Glutamatergic neuron (in vitro differentiated cells): ENCODE measurements at regions not wholly inside any gene's neighbourhood (a gene's known extent, or its start where the extent isn't known, plus 50 kb on each side); places are given as distances from the start of the nearest gene placed in this dataset.

ENCODE experiments used
- DNase-seq: peaks from one replicate; pipeline ENCODE4 v3.0.0; 2022
- H3K27ac Mint-ChIP-seq: one replicate; pipeline ENCODE4 v1.8.0; 2020; ENCODE audit warnings: mild to moderate bottlenecking, mixed read lengths, inconsistent platforms; ENCODE audit not compliant: unreplicated experiment
- H3K27me3 Mint-ChIP-seq: one replicate; pipeline ENCODE4 v1.8.0; 2020; ENCODE audit warnings: mild to moderate bottlenecking, moderate library complexity, mixed read lengths, inconsistent platforms; ENCODE audit not compliant: unreplicated experiment
- H3K36me3 Mint-ChIP-seq: one replicate; pipeline ENCODE4 v1.8.0; 2020; ENCODE audit warnings: mild to moderate bottlenecking, mixed read lengths, inconsistent platforms; ENCODE audit not compliant: unreplicated experiment
- H3K4me1 Mint-ChIP-seq: one replicate; pipeline ENCODE4 v1.8.0; 2020; ENCODE audit warnings: mild to moderate bottlenecking, low read depth, mixed read lengths, inconsistent platforms; ENCODE audit not compliant: unreplicated experiment
- H3K4me3 Mint-ChIP-seq: one replicate; pipeline ENCODE4 v1.8.0; 2020; ENCODE audit warnings: mild to moderate bottlenecking, mixed read lengths, inconsistent platforms; ENCODE audit not compliant: unreplicated experiment
- H3K9me3 Mint-ChIP-seq: one replicate; pipeline ENCODE4 v1.8.0; 2020; ENCODE audit warnings: mild to moderate bottlenecking, moderate library complexity, mixed read lengths, inconsistent platforms; ENCODE audit not compliant: unreplicated experiment
- CTCF ChIP-seq: fragments of 200-600 bp; sonication (generic); IDR thresholded peaks from one replicate; pipeline ENCODE4 v1.5.0; 2021; ENCODE audit not compliant: partially characterized antibody, unreplicated experiment

- H3K4me1 Mint-ChIP-seq, result peaks cover 2% of the 10 kb centered on the region
- TF ChIP-seq CTCF, result no peak
- no peaks in the 10 kb centered on the region for H3K27me3 Mint-ChIP-seq
- no peak overlapping the region for H3K27ac Mint-ChIP-seq
- no peaks in the 10 kb centered on the region for H3K9me3 Mint-ChIP-seq
- H3K36me3 Mint-ChIP-seq, result no peaks in the 10 kb centered on the region
- DNase-seq, result no peak
- H3K4me3 Mint-ChIP-seq, result no peak overlapping the region
Observed at GRCh38 chr6:19327241-19327640, 509.9 kb upstream of the ID4 start.

GRCh38 chr6:19327661-19328060 lies 509.5 kb upstream of the ID4 start:
- no peaks in the 10 kb centered on the region for H3K36me3 Mint-ChIP-seq
- H3K4me1 Mint-ChIP-seq, result peaks cover 2% of the 10 kb centered on the region
- H3K27ac Mint-ChIP-seq, result no peak overlapping the region
- H3K4me3 Mint-ChIP-seq, result no peak overlapping the region
- no peaks in the 10 kb centered on the region for H3K9me3 Mint-ChIP-seq
- DNase-seq, result no peak
- no peaks in the 10 kb centered on the region for H3K27me3 Mint-ChIP-seq
- TF ChIP-seq CTCF, result no peak

- H3K27me3 Mint-ChIP-seq, result no peaks in the 10 kb centered on the region
- no peak overlapping the region for H3K27ac Mint-ChIP-seq
- H3K4me1 Mint-ChIP-seq, result peaks cover 2% of the 10 kb centered on the region
- H3K36me3 Mint-ChIP-seq, result no peaks in the 10 kb centered on the region
- no peak for DNase-seq
- TF ChIP-seq CTCF, result no peak
- no peak overlapping the region for H3K4me3 Mint-ChIP-seq
- H3K9me3 Mint-ChIP-seq, result no peaks in the 10 kb centered on the region
Observed at GRCh38 chr6:19329078-19329477, 508.1 kb upstream of the ID4 start.

GRCh38 chr6:19331089-19331488 lies 506.1 kb upstream of the ID4 start:
- Mint-ChIP-seq H3K27ac (no peak overlapping the region), H3K27me3 (no peaks in the 10 kb centered on the region), H3K36me3 (no peaks in the 10 kb centered on the region), H3K4me3 (no peak overlapping the region), H3K9me3 (peaks cover 2% of the 10 kb centered on the region), H3K4me1 (peaks cover 2% of the 10 kb centered on the region)
- DNase-seq, result no peak
- no peak for TF ChIP-seq CTCF

GRCh38 chr6:19332806-19333460 lies 504.2 kb upstream of the ID4 start:
- no peak for TF ChIP-seq CTCF
- Mint-ChIP-seq H3K27me3 (no peaks in the 10 kb centered on the region), H3K9me3 (peaks cover 2% of the 10 kb centered on the region), H3K4me1 (no peaks in the 10 kb centered on the region), H3K4me3 (no peak overlapping the region), H3K27ac (no peak overlapping the region), H3K36me3 (no peaks in the 10 kb centered on the region)
- no peak for DNase-seq
